Chondrocyte (in vitro differentiated cells): ENCODE measurements at regions not wholly inside any gene's neighbourhood (a gene's known extent, or its start where the extent isn't known, plus 50 kb on each side); places are given as distances from the start of the nearest gene placed in this dataset.

Experiments used
- DNase-seq: peaks from one replicate; pipeline ENCODE4 v3.0.0; 2021; ENCODE audit warnings: mixed read lengths, low spot score
- H3K27ac Mint-ChIP-seq: one replicate; pipeline ENCODE4 v1.8.0; 2021; ENCODE audit warnings: mild to moderate bottlenecking, moderate library complexity, mixed read lengths; ENCODE audit not compliant: unreplicated experiment
- H3K27me3 Mint-ChIP-seq: 2 replicates; pipeline ENCODE4 v1.8.0; 2021; ENCODE audit warnings: low read depth, mixed read lengths
- H3K36me3 Mint-ChIP-seq: 2 replicates; pipeline ENCODE4 v1.8.0; 2021; ENCODE audit warnings: low read depth, mixed read lengths
- H3K4me1 Mint-ChIP-seq: 2 replicates; pipeline ENCODE4 v1.8.0; 2021; ENCODE audit warnings: low read depth, mild to moderate bottlenecking, mixed read lengths
- H3K4me3 Mint-ChIP-seq: one replicate; pipeline ENCODE4 v1.8.0; 2021; ENCODE audit warnings: mild to moderate bottlenecking, moderate library complexity, mixed read lengths; ENCODE audit not compliant: unreplicated experiment
- H3K9me3 Mint-ChIP-seq: 2 replicates; pipeline ENCODE4 v1.8.0; 2021; ENCODE audit warnings: low read depth, mixed read lengths
- TF ChIP-seq, protein P1 (sequence below): fragments of 200-600 bp; sonication (generic); IDR thresholded peaks from 2 replicates; pipeline ENCODE4 v1.5.0; 2021; ENCODE audit warnings: antibody characterized with exemption, mild to moderate bottlenecking, moderate library complexity

DNA sequence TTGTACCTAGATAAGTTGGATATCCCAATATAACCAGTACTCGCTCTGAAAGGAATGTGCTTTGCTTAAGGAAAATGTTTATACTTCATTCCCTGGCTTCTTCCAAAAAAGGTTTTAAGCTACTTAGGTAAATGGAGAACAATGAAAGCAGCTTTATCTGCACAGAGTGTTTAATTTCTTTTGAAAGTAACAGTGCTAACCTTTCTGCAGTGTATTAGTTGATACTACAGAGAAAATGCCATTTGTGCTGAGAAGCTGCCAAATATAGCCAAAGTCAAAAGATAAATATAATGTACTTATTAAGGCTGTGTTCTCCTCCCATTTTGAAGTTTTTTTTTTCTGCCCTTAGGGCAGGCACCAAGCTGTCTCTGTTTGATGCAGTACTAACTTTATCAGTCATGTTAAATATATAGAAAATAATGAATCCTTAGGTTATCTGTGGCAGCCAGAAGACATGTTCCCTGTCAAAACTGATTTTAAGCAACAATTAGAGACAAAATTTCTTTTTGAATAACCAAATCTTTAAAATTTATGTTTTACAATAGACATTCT, 145.4 kb upstream of the KITLG start:
- no peaks in the 10 kb centered on the region for H3K4me1 Mint-ChIP-seq
- no peak overlapping the region for H3K4me3 Mint-ChIP-seq
- DNase-seq = no peak
- TF ChIP-seq, protein P1, sequence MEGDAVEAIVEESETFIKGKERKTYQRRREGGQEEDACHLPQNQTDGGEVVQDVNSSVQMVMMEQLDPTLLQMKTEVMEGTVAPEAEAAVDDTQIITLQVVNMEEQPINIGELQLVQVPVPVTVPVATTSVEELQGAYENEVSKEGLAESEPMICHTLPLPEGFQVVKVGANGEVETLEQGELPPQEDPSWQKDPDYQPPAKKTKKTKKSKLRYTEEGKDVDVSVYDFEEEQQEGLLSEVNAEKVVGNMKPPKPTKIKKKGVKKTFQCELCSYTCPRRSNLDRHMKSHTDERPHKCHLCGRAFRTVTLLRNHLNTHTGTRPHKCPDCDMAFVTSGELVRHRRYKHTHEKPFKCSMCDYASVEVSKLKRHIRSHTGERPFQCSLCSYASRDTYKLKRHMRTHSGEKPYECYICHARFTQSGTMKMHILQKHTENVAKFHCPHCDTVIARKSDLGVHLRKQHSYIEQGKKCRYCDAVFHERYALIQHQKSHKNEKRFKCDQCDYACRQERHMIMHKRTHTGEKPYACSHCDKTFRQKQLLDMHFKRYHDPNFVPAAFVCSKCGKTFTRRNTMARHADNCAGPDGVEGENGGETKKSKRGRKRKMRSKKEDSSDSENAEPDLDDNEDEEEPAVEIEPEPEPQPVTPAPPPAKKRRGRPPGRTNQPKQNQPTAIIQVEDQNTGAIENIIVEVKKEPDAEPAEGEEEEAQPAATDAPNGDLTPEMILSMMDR = no peak
- no peak overlapping the region for H3K27ac Mint-ChIP-seq
- H3K36me3 Mint-ChIP-seq = no peaks in the 10 kb centered on the region
- H3K27me3 Mint-ChIP-seq = no peaks in the 10 kb centered on the region
- no peaks in the 10 kb centered on the region for H3K9me3 Mint-ChIP-seq

DNA sequence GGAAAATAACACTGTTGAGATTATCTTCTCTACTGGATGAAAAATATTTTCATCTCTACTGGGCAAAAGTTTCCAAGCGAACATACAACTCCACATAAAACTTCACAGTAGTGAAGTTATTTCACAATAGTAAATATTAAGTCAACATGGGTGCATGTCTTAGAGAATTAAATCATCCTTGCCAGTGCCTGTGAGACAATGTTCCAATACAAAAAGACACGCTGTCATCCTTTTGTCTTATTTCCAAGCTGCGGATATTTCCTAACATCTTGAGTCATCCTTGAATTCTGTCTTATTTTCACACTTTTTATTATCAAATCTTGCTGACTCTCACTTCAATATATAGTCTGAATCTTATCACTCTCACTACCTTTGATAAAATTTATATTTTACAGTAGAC, 142.9 kb upstream of the KITLG start:
- H3K4me1 Mint-ChIP-seq = no peaks in the 10 kb centered on the region
- DNase-seq = no peak
- TF ChIP-seq, protein P1 = no peak

DNA sequence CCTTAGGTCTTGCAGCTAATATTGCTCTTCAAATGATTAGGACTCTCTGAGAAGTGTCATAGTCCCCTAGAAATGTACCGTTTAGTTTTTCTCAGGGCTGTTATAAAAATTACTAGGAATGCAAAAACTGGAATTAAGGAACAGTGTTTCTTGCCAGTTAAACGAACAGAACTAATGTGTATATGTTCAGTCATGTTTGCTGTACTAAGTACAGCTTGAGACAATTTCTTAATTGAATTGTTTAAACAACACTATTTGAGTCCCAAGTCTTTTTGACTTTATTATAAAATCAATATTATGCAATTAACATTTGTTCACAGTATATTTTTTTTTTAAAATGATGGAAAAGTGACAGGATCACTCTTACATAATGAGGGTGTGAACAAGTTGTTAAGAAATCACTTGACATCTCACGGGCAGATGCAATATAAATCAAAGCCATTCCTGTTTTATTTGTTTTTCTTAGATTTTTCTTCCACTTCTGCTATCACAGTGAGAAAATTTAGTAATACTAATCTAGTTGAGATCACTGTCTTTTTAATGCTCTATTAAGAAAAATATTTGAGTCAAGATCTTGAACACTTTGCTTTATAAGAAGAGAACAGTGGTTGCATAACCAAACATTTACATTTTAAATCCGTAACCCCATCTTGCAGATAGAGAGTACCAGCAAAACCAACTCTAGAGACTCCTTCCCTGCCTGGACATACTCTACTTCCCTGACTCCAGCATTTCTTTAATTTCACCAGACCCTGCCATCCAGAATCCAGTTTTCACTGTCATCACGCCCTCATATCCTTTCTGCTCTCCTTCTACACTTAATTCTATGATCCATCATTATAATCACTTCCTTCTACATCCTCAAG, 140.7 kb upstream of the KITLG start:
- Mint-ChIP-seq H3K4me1 (peaks cover 6% of the 10 kb centered on the region), H3K27me3 (no peaks in the 10 kb centered on the region), H3K36me3 (no peaks in the 10 kb centered on the region), H3K27ac (no peak overlapping the region), H3K4me3 (no peak overlapping the region), H3K9me3 (no peaks in the 10 kb centered on the region)
- TF ChIP-seq, protein P1 = no peak
- no peak for DNase-seq

More for the DNA sequence above, 142.9 kb upstream of the KITLG start:
- Mint-ChIP-seq H3K4me3 (no peak overlapping the region), H3K36me3 (no peaks in the 10 kb centered on the region), H3K9me3 (no peaks in the 10 kb centered on the region), H3K27ac (no peak overlapping the region), H3K27me3 (no peaks in the 10 kb centered on the region)

DNA sequence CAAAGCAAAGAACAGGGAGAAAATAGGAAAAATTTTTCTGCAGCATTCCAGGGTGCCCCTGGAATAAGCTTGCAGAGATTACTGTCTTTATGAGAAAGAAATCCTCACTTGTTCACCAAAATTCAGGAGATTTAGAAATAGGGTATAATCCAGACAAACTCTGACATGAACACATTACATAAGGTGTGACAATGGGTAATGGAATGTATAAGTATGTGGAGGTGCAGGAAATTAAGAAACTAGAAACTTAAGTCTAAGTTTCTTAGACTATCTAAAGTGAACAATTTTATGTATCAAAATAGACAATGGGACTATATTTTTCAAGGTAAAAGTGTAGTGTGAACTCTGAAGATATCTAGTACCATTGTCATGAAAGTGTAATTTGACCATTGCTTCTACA, 140.0 kb upstream of the KITLG start:
- TF ChIP-seq, protein P1 = no peak
- Mint-ChIP-seq H3K4me3 (no peak overlapping the region), H3K27ac (no peak overlapping the region), H3K9me3 (no peaks in the 10 kb centered on the region), H3K27me3 (no peaks in the 10 kb centered on the region), H3K36me3 (no peaks in the 10 kb centered on the region), H3K4me1 (peaks cover 6% of the 10 kb centered on the region)
- no peak for DNase-seq

DNA sequence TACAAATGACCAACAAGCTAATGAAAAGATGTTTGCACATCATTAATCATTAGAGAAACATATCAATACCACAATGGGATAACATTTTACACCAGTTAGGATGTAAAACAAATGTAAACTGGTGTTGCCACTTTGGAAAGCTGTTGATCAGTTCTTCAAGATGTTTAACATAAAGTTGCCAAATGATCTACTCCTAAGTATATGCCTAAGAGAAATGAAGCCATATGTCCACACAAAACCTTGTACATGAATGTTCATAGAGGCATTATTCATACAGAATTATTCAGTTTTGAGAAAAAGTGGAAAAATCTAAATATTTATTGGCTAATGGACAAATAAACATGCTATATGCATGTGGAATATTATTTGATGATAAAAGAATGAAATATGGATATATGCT, 136.9 kb upstream of the KITLG start:
- TF ChIP-seq, protein P1 = no peak
- DNase-seq = no peak
- no peaks in the 10 kb centered on the region for H3K27me3 Mint-ChIP-seq
- H3K4me3 Mint-ChIP-seq = no peak overlapping the region
- no peaks in the 10 kb centered on the region for H3K9me3 Mint-ChIP-seq
- H3K36me3 Mint-ChIP-seq = no peaks in the 10 kb centered on the region
- no peak overlapping the region for H3K27ac Mint-ChIP-seq
- peaks cover 6% of the 10 kb centered on the region for H3K4me1 Mint-ChIP-seq
